DOHH2 (cell line): ENCODE measurements at regions not wholly inside any gene's neighbourhood (a gene's known extent, or its start where the extent isn't known, plus 50 kb on each side); places are given as distances from the start of the nearest gene placed in this dataset.

ENCODE experiments used
- EZH2phosphoT487 ChIP-seq: fragments of 200-600 bp; sonication (generic); IDR thresholded peaks from 2 replicates; pipeline ENCODE4 v1.6.1; 2017; ENCODE audit warnings: borderline replicate concordance, mild to moderate bottlenecking, antibody characterized with exemption, low read length, moderate library complexity, mixed read lengths
- TF ChIP-seq, protein P1 (sequence below): fragments of 200-600 bp; sonication (generic); IDR thresholded peaks from one replicate; pipeline ENCODE4 v1.5.1; 2014; ENCODE audit warnings: antibody characterized with exemption, mild to moderate bottlenecking, low read depth, low read length; ENCODE audit not compliant: poor library complexity, severe bottlenecking

DNA sequence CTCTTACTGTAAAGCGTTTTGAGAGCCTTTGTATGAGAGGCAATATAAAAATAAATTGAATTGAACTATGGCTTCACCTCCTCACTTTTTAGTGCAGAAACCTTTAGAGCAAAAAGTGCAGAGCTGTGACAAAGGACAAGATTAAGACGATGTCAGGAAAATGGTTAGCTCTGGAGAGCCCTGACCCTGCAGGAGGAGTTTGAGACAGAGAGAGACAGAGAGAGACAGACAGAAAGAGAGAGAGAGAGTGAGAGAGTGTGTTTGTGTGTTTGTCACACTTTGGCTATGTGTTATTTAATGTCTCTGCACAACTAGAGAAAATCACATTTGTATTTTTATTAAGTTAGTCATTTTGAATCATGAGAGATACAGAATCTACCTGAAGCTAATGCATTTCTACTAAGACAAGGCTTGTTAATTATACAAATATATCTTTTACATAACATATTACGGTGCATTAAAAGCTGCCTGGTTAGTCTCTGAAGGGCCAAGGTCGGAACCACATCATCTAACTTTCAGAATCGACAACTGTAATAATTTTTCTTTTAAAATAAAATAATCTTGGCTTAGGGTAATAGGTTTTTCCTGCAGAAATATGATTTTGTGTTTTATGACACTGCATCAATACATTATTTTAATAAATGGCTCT is 423.5 kb upstream of the ZEB2 start:
- TF ChIP-seq, protein P1, sequence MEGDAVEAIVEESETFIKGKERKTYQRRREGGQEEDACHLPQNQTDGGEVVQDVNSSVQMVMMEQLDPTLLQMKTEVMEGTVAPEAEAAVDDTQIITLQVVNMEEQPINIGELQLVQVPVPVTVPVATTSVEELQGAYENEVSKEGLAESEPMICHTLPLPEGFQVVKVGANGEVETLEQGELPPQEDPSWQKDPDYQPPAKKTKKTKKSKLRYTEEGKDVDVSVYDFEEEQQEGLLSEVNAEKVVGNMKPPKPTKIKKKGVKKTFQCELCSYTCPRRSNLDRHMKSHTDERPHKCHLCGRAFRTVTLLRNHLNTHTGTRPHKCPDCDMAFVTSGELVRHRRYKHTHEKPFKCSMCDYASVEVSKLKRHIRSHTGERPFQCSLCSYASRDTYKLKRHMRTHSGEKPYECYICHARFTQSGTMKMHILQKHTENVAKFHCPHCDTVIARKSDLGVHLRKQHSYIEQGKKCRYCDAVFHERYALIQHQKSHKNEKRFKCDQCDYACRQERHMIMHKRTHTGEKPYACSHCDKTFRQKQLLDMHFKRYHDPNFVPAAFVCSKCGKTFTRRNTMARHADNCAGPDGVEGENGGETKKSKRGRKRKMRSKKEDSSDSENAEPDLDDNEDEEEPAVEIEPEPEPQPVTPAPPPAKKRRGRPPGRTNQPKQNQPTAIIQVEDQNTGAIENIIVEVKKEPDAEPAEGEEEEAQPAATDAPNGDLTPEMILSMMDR: no peak
- TF ChIP-seq EZH2phosphoT487: no peak
